Activated T-helper 1 cell treated with Interleukin-2 at 50 U/mL for 16 hours (primary cell): ENCODE measurements at regions not wholly inside any gene's neighbourhood (a gene's known extent, or its start where the extent isn't known, plus 50 kb on each side); places are given as distances from the start of the nearest gene placed in this dataset.

Source experiments
- DNase-seq: peaks from one replicate; pipeline ENCODE4 v3.0.0-alpha.2; 2020; ENCODE audit warnings: low read depth

DNA sequence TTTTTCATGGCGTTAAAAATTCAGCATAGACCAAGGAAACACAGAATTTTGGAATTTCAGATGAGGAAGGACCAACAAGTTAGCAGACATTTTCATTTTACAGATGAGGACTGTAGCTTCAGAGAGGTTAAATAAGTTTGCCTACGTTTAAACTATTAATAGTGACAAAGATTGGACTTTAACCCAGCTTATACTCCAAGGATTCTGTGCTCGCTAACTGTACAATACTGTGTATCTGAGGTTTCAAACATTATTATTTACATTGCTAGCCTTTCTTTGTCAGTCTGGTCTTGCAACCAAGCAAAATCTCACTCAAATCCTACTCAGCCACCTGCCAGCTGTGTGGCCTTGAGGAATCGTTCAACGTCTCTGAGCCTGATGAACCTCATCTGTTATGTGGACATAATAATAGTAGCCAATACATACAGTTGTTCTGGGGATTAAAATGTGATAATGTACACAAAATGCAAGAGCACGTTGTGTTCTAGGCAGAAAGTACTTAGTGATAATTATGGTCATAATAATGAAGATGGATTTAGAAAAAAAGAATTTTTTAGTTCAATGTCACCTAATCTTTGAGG is 462.4 kb upstream of the TRIB2 start:
- DNase-seq, result no peak

- DNase-seq, result no peak
Observed at GRCh38 chr2:12256206-12256605, 460.5 kb upstream of the TRIB2 start.

DNA sequence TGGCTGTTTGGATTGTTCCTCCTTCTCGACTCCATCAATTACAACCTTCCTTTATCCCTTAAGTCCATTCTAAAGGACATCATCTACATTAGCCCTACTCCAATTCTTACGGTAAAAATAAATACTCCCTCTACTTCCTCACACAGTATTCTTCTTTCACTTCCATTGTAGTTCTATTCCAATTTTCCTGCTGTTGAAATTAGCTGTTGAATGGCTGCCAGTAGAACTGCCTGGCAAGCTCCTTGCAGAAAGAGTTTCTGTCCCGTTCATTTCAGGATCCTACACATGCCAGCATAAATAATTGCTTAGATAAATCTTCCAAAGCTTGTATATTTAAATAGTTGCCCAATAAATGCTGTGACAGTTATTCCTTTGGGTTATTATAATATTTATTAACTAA is 459.3 kb upstream of the TRIB2 start:
- no peak for DNase-seq

GRCh38 chr2:12259493-12259892 is 457.2 kb upstream of the TRIB2 start:
- DNase-seq, result no peak

- no peak for DNase-seq
Observed at GRCh38 chr2:12261986-12262680, 454.6 kb upstream of the TRIB2 start.

DNA sequence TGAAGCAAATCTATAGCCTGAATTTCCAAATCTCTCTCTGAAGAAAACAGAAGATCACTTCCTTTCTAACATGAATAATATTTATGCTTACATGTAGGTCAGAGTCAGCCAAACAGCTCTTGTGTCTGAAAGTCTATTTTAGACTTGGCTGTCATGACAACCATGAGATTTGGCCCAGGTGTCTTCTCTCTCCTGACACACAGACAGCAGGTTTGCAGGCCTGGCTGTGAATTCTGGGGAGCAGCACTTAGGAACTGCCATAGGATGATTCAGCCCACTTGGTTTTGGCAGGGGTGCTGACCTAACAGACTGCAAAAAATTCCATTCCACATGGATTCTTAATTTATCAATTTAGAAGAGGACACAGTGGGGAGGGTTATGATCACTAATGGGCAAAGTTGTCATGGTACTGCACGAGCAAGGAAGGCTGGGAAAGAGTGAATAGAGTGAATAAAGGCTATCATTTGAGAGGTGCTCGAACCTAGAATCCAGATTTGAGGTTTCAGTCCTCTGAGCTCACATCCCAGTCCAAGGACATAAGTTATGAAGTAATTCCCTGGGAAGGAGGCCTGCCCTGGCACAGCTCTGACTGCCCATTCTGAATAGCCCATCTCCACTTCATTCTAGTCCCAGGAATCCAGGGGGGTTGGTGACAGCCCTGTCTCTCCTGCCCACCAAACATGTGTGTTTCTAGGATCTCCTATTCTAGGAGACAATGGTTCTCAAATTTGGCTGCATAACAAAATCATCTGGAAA is 453.9 kb upstream of the TRIB2 start:
- DNase-seq, result no peak

DNA sequence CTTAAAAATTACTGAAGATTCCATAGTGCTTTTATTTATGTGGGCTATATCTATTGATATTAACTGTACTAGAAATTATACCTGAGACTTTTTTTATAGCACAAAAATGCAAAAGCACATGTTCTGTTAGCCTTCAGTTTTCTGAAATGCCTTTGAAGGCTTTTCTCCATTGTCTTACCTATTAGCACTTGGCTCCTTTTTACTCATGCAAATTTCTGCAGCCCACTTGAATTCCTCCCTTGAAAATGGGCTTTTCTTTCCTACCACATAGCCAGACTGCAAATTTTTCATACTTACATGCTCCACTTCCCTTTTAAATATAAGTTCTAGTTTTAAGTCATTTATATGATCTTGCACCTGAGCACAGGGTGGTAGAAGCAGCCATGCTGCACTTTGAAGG is 453.0 kb upstream of the TRIB2 start:
- DNase-seq, result no peak

DNA sequence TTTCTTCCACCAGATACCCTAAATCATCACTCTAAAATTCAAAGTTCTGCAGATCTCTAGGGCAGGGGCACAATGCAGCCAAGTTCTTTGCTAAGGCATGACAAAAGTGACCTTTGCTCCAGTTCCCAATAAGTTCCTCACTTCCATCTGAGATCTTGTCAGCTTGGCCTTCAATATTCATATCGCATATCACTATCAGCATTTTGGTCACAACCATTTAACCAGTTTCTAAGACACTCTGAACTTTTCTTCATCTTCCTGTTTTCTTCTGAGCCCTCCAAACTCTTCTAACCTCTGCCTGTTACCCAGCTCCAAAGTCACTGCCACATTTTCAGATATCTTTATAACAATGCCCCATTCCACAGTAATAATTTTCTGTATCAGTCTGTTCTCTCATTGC is 452.6 kb upstream of the TRIB2 start:
- DNase-seq, result no peak

DNA sequence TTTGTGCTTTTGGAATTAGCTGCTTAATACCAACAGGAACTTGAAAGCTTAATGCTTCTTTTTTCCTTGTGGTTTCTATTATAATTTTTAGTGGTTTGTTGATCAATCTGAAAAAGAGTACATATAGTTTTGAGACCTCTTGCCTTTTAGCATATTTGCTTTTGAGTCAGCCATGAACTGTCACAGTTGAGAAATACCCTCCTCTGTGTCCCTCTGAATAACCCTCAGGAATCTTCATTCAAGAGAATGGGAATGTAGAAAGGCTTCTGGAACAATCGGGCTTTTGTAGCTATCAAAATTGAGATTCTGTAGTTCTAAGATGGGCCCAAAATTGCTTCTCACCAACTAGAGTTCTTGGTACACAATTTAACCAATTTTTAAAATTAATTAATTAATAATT is 451.1 kb upstream of the TRIB2 start:
- no peak for DNase-seq

DNA sequence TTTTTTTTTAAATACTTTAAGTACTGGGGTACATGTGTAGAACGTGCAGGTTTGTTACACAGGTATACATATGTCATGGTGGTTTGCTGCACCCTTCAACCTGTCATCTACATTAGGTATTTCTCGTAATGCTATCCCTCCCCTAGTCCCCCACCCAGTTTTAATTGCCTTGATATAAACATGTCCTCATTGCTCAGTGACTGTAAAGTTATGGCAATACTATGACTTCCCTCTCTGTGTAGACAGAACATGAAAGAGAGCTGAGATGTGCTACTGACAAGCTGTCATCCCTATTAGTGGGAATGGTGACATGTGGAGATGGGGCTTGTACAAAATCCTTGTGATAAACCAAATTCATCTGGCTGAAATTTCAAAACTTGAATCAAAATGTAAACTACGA is 449.7 kb upstream of the TRIB2 start:
- DNase-seq, result no peak

DNA sequence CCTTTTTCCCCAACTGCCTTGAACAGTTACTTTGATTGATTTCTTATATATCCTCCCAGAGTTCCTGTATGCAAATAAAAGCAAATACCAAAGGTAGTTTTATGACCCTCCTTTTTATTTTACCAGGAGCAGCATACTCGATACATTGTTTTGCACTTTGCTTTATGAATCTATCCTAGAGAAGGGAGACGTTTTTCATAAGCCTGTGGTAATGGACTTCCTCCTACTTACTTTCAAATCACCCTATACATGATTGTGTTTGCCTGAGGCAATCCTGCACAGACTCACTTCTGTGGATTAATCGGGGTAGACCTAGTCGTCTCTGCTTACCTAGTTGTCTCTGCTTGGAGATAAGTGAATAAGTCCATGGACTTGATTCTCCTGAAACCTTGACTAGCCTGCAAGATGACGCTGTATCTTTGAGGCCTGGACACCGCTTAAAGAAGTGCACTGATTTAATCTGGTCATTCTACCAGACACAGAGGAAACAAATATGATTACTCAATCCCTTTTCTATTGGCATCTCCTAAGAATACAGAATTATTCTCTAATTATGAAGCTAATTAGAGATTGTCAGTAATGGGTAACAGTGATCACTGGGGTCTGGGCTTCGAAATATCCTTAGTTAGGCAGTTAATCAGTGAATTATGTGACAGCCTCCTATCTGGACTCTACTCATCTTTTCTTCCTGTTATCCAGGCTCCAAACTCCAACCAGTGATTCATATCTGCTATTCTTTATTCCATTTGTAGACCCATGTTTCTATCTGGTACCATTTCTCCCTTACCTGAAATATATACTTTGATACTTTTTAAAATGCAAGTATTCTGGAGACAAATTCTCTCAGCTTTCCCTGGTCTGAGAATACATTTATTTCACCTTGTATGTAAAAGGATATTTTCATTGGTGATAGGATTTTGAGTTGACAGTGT is 447.4 kb upstream of the TRIB2 start:
- DNase-seq, result no peak

GRCh38 chr2:12270876-12271588 is 445.7 kb upstream of the TRIB2 start:
- DNase-seq, result no peak

DNA sequence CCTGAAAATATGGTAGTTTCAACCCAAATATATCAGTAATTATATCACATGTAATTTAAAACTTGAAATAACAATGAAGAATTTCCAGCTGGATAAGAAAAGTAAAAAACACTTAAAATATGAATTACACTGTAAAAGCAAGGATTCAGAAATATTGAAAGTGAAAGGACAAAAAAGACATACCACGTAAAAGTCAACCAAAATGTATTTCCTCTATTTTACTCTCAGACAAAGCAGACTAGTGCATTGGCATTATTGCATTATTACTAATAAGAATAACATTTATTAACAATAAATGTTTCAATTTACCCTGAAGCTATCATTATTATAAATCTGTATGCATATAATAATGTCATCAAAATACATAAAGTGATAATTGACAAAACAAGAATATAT is 445.1 kb upstream of the TRIB2 start:
- no peak for DNase-seq

- DNase-seq, result no peak
Observed at GRCh38 chr2:12273111-12273510, 443.6 kb upstream of the TRIB2 start.

- no peak for DNase-seq
Observed at GRCh38 chr2:12274591-12274990, 442.1 kb upstream of the TRIB2 start.

DNA sequence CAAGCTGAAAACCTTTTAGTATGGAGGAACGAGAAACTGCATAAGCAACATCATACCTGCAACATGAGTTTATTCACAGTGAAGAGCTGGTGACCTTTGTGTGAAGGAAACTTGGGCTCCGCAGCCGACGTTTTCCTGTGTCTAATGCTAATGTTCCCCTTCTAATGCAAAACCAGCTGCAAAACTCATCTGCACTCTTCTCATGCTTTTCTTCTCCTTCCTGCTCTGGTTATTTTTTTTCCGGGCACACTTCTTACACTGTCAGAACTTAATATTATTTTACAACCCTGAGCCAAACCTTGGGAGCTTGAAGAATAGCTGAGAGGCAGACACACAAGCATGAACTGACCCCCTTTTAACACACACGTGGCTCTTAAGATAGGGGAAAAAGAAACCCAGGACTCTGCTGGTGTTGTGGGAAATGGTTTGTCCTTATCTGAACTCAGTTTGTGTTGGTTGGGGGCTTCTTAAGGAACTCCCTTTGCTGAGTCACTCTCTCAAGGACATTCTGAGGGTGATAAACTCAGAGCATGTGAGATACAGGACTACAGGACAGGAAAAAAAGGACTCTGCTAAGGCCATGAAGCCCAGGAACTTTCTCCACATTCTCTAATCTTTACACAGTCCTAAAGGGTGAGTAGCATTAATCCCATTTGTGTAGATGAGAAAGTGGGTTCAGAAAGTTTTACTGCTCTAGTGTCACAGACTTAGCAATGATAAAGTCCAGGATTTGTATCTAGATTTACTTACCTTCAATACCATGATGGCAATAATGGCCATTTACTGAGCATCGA is 439.3 kb upstream of the TRIB2 start:
- DNase-seq, result no peak

- no peak for DNase-seq
Observed at GRCh38 chr2:12278217-12278750, 438.5 kb upstream of the TRIB2 start.

GRCh38 chr2:12282780-12283695 is 433.7 kb upstream of the TRIB2 start:
- no peak for DNase-seq

- DNase-seq, result no peak
Observed at GRCh38 chr2:12284037-12284436, 432.7 kb upstream of the TRIB2 start.

DNA sequence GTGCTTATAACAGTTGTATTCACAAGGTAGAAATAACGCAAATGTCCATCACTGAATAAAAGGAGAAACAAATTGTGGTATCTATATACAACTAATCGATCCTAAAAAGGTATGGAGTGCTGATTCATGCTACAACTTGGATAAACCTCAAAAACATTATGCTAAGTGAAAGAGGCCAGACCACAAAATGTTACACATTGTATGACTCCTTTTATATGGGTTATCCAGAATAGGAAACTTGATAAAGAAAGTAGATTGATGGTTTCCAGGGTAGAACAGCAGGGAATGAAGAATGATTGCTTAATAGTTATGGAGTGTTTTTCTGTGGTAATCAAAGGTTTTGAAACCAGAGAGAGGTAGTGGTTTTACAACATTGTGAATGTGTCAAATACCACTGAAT is 432.2 kb upstream of the TRIB2 start:
- no peak for DNase-seq
